GM20000 (cell line): ENCODE measurements at regions not wholly inside any gene's neighbourhood (a gene's known extent, or its start where the extent isn't known, plus 50 kb on each side); places are given as distances from the start of the nearest gene placed in this dataset.
"Not testable (repeated sequence)": the region's sequence is repeated elsewhere in the genome, so short reads cannot be mapped to it uniquely, and the experiment has no call there.

Experiments used
- DNase-seq: peaks from one replicate; pipeline ENCODE4 v3.0.0; 2012; ENCODE audit warnings: low spot score
- TF ChIP-seq, protein P1 (sequence below): IDR thresholded peaks from 2 replicates; pipeline ENCODE4 v1.5.1; 2012; ENCODE audit warnings: mild to moderate bottlenecking, control low read depth; ENCODE audit errors: extremely low read depth, missing control alignments

GRCh38 chr7:142455392-142455791 lies 197.5 kb upstream of the PRSS58 start:
- DNase-seq = no peak
- TF ChIP-seq, protein P1, sequence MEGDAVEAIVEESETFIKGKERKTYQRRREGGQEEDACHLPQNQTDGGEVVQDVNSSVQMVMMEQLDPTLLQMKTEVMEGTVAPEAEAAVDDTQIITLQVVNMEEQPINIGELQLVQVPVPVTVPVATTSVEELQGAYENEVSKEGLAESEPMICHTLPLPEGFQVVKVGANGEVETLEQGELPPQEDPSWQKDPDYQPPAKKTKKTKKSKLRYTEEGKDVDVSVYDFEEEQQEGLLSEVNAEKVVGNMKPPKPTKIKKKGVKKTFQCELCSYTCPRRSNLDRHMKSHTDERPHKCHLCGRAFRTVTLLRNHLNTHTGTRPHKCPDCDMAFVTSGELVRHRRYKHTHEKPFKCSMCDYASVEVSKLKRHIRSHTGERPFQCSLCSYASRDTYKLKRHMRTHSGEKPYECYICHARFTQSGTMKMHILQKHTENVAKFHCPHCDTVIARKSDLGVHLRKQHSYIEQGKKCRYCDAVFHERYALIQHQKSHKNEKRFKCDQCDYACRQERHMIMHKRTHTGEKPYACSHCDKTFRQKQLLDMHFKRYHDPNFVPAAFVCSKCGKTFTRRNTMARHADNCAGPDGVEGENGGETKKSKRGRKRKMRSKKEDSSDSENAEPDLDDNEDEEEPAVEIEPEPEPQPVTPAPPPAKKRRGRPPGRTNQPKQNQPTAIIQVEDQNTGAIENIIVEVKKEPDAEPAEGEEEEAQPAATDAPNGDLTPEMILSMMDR = no peak

GRCh38 chr7:142454862-142455261 lies 197.0 kb upstream of the PRSS58 start:
- DNase-seq = no peak
- TF ChIP-seq, protein P1 = no peak

DNA sequence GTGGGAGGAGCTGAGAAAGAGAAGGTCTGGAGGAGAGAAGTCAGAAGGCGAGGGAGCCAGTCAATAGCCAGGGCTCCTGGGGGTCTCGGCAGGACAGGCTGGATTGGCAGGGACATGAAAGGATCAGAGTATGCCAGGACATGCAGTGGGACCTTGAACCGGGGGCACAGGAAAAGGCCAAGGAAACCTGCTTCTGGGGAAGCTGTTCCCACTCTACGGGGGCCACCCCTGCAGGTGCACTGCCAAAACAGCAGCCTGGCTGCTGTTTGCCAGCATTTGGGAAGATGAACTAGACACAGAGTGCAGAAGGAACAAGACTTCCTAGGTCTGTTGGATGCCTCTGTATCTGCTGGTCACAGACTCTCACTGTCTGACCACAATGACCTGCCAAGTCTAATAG lies 194.9 kb upstream of the PRSS58 start:
- no peak for DNase-seq

DNA sequence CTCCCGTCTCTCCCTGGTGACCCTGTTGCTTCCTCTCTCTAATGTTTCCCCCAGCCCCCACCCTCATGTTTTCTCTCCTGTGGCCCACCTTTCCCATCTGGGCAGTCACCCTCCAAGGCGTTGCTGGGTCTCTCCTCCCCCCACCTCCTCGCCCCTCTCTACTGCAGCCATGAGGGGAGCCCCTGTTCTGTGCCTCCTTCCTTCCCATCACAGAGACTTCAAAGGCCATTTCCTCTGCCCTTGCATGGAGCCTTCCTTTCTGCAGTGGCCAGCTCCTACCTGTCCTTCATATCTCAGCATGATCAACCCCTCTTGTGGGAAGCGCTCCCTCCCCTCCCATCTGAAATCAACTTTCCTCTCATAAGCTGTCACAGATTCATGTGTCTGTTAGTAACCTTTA lies 194.0 kb upstream of the PRSS58 start:
- DNase-seq = no peak
- TF ChIP-seq, protein P1 = no peak

More for the DNA sequence above, 194.9 kb upstream of the PRSS58 start:
- TF ChIP-seq, protein P1 = no peak

DNA sequence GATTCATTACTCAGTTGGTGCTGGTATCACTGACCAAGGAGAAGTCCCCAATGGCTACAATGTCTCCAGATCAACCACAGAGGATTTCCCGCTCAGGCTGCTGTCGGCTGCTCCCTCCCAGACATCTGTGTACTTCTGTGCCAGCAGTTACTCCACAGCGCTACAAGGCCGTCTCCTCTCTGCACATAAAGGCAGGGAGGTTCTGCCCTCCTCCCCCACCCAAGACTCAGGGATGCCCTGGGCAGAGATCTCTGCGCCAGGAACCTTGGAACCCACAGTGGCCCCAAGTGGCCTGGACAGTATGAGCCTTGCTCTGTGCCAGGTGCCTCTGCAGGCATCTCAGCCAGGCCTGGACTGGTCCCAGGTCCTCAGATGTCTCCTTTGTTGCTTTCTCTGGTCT lies 193.4 kb upstream of the PRSS58 start:
- TF ChIP-seq, protein P1 = no peak

DNA sequence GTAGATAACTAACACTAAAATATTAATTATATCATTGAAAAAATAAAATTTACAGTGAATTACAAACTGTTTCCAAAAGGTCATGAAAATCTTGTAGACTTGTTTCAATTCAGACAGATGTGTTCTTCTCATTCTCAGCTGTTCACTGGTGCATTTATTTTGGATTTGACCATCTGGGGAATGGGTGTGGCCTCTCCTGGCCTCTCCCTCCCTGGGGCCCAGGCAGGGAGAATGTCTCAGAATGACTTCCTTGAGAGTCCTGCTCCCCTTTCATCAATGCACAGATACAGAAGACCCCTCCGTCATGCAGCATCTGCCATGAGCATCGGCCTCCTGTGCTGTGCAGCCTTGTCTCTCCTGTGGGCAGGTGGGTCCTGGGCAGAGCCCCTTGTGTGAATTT lies 192.8 kb upstream of the PRSS58 start:
- no peak for DNase-seq
- TF ChIP-seq, protein P1 = no peak

More for the DNA sequence above, 193.4 kb upstream of the PRSS58 start:
- DNase-seq = no peak

DNA sequence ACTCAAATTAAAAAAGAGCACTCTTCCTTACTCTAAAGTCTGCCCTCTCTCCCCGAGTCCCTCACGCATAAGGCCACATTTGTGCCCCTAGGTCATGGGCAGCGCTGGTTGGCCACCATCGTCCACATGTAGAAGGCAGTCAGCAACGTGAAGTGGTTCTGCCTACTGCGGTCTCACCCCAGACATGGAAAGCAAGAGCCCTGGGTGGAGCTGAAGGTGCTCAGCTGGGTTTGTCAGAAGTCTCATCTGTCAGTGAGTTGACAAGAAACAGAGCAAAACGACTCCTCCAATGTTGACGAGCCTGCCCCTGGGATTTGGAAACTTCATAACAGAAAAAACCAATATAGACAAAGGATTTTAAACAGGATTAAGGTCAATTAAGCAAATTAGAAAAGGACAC lies 192.3 kb upstream of the PRSS58 start:
- no peak for DNase-seq
- TF ChIP-seq, protein P1 = no peak

- not testable (repeated sequence) for DNase-seq
Observed at GRCh38 chr7:142448857-142449256, 191.0 kb upstream of the PRSS58 start.
